ENCODE measurements at regions not wholly inside any gene's neighbourhood (a gene's known extent, or its start where the extent isn't known, plus 50 kb on each side); places are given as distances from the start of the nearest gene placed in this dataset.

DNA sequence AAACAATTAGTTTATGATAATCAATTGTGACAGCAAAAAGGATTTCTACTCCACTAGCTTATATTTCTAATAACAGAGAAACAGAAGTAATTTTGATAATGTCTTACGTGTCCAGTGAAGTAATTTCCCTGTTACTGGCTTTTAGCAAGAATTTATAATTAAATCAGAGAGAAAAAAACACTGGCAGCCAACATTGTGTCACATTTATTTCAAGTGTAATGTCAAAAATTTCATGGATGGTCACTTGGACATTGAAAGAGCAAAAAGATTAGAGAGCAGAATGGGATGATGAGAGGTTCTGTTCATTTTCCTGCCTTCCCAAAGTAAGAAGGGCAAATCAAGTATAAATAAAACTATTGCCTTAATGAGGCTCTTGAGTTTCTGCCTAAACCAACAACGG is 239.3 kb upstream of the SEMA6A start:
- Histone ChIP-seq H3K27me3 (replicated peaks; ENCODE audit: insufficient read depth, low read length) (no peaks in the 10 kb centered on the region), H3K27ac (ENCODE audit: low read length) (no peak overlapping the region), H3K9me3 (replicated peaks; ENCODE audit: insufficient read depth, low read length) (no peaks in the 10 kb centered on the region), H3K9ac (ENCODE audit: low read length) (no peak overlapping the region), H3K4me2 (ENCODE audit: low read depth, low read length) (no peak overlapping the region), H3F3A (ENCODE audit: insufficient read depth, low read length) (no peaks in the 10 kb centered on the region), H3K36me3 (replicated peaks; ENCODE audit: insufficient read depth, low read length) (no peaks in the 10 kb centered on the region), H3K4me3 (ENCODE audit: low read length) (no peak overlapping the region), H3K4me1 (ENCODE audit: low read length) (no peaks in the 10 kb centered on the region), H4K20me1 (ENCODE audit: insufficient read depth, low read length) (no peaks in the 10 kb centered on the region), H2AFZ (ENCODE audit: low read length) (no peak overlapping the region), H3K79me2 (ENCODE audit: low read length) (no peaks in the 10 kb centered on the region), H3K9me2 (replicated peaks; ENCODE audit: insufficient read depth, low read length) (no peaks in the 10 kb centered on the region)
- no peak for DNase-seq
- no peak for TF ChIP-seq CTCF (IDR thresholded peaks at IDR 0.05; ENCODE audit: low read length)
- TF ChIP-seq EZH2 (optimal IDR thresholded peaks at IDR 0.05; ENCODE audit: low read depth, low read length), result no peak
- no peak for TF ChIP-seq EZH2phosphoT487 (IDR thresholded peaks at IDR 0.05; ENCODE audit: low read length)

DNA sequence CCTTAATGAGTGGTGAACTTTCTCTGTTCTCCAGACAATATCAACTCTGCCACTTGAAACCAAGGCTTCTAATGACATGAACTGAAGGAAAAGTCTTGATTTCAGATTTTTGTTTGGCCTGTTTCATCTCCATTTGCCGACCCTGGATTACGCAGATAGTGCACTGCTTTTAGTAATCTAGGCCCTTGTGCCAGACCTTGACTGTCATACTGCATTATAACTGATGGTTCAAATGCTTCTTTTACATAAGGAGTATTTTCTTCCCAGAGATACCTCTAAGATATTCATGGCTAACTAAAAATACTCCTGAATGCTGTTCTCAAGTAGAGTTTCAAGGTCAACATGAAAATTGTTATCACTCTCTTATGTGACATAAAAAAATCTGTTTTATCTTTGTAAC is 238.7 kb upstream of the SEMA6A start:
- H4K20me1 ChIP-seq (ENCODE audit: insufficient read depth, low read length), result no peaks in the 10 kb centered on the region
- no peak for TF ChIP-seq CTCF (IDR thresholded peaks at IDR 0.05; ENCODE audit: low read length)
- TF ChIP-seq EZH2 (optimal IDR thresholded peaks at IDR 0.05; ENCODE audit: low read depth, low read length), result no peak
- TF ChIP-seq EZH2phosphoT487 (IDR thresholded peaks at IDR 0.05; ENCODE audit: low read length), result no peak
- no peaks in the 10 kb centered on the region for H3F3A ChIP-seq (ENCODE audit: insufficient read depth, low read length)
- no peaks in the 10 kb centered on the region for H3K36me3 ChIP-seq (replicated peaks; ENCODE audit: insufficient read depth, low read length)
- no peaks in the 10 kb centered on the region for H3K79me2 ChIP-seq (ENCODE audit: low read length)
- H3K9ac ChIP-seq (ENCODE audit: low read length), result no peak overlapping the region
- H3K9me3 ChIP-seq (replicated peaks; ENCODE audit: insufficient read depth, low read length), result no peaks in the 10 kb centered on the region
- no peak overlapping the region for H2AFZ ChIP-seq (ENCODE audit: low read length)
- no peaks in the 10 kb centered on the region for H3K9me2 ChIP-seq (replicated peaks; ENCODE audit: insufficient read depth, low read length)
- no peaks in the 10 kb centered on the region for H3K27me3 ChIP-seq (replicated peaks; ENCODE audit: insufficient read depth, low read length)
- H3K4me1 ChIP-seq (ENCODE audit: low read length), result no peaks in the 10 kb centered on the region
- no peak overlapping the region for H3K27ac ChIP-seq (ENCODE audit: low read length)
- DNase-seq, result no peak
- no peak overlapping the region for H3K4me2 ChIP-seq (ENCODE audit: low read depth, low read length)
- H3K4me3 ChIP-seq (ENCODE audit: low read length), result no peak overlapping the region

- TF ChIP-seq CTCF (IDR thresholded peaks at IDR 0.05; ENCODE audit: low read length), result no peak
- TF ChIP-seq EZH2phosphoT487 (IDR thresholded peaks at IDR 0.05; ENCODE audit: low read length), result no peak
- TF ChIP-seq EZH2 (optimal IDR thresholded peaks at IDR 0.05; ENCODE audit: low read depth, low read length), result no peak
- H2AFZ ChIP-seq (ENCODE audit: low read length), result no peak overlapping the region
Observed at GRCh38 chr5:116810951-116811350, 236.3 kb upstream of the SEMA6A start.

More at GRCh38 chr5:116810951-116811350, 236.3 kb upstream of the SEMA6A start:
- Histone ChIP-seq H3K36me3 (replicated peaks; ENCODE audit: insufficient read depth, low read length) (no peaks in the 10 kb centered on the region), H3K9me3 (replicated peaks; ENCODE audit: insufficient read depth, low read length) (no peaks in the 10 kb centered on the region), H3K27ac (ENCODE audit: low read length) (no peak overlapping the region), H3K9ac (ENCODE audit: low read length) (no peak overlapping the region), H3F3A (ENCODE audit: insufficient read depth, low read length) (no peaks in the 10 kb centered on the region), H4K20me1 (ENCODE audit: insufficient read depth, low read length) (no peaks in the 10 kb centered on the region), H3K27me3 (replicated peaks; ENCODE audit: insufficient read depth, low read length) (no peaks in the 10 kb centered on the region), H3K4me1 (ENCODE audit: low read length) (no peaks in the 10 kb centered on the region), H3K4me2 (ENCODE audit: low read depth, low read length) (no peak overlapping the region), H3K79me2 (ENCODE audit: low read length) (no peaks in the 10 kb centered on the region), H3K9me2 (replicated peaks; ENCODE audit: insufficient read depth, low read length) (no peaks in the 10 kb centered on the region), H3K4me3 (ENCODE audit: low read length) (no peak overlapping the region)
- no peak for DNase-seq
